DOHH2 (cell line): ENCODE measurements at regions not wholly inside any gene's neighbourhood (a gene's known extent, or its start where the extent isn't known, plus 50 kb on each side); places are given as distances from the start of the nearest gene placed in this dataset.
"Not testable (repeated sequence)": the region's sequence is repeated elsewhere in the genome, so short reads cannot be mapped to it uniquely, and the experiment has no call there.

Source experiments
- H3F3A ChIP-seq: fragments of 200-600 bp; sonication (generic), shearing (Covaris generic); 2 replicates; pipeline ENCODE4 v1.6.0; 2016; ENCODE audit warnings: antibody characterized with exemption, mild to moderate bottlenecking; ENCODE audit not compliant: control insufficient read depth, insufficient read depth
- H3K27ac ChIP-seq: fragments of 200-600 bp; sonication (generic); 2 replicates; pipeline ENCODE4 v1.5.1; 2014; ENCODE audit warnings: low read depth, mild to moderate bottlenecking, low read length, moderate library complexity
- H3K27me3 ChIP-seq: fragments of 200-600 bp; sonication (generic); 2 replicates; pipeline ENCODE4 v1.6.1; 2014; ENCODE audit warnings: mild to moderate bottlenecking, low read length, mixed read lengths; ENCODE audit not compliant: control insufficient read depth
- H3K36me3 ChIP-seq: fragments of 200-600 bp; sonication (generic); 2 replicates; pipeline ENCODE4 v1.6.1; 2014; ENCODE audit warnings: mild to moderate bottlenecking, low read length, moderate library complexity, mixed read lengths; ENCODE audit not compliant: control insufficient read depth
- H3K4me1 ChIP-seq: fragments of 200-600 bp; sonication (generic); 2 replicates; pipeline ENCODE4 v1.6.1; 2014; ENCODE audit warnings: mild to moderate bottlenecking, low read length, mixed read lengths; ENCODE audit not compliant: control insufficient read depth
- H3K4me2 ChIP-seq: fragments of 200-600 bp; sonication (generic); 2 replicates; pipeline ENCODE4 v1.6.0; 2014; ENCODE audit warnings: mild to moderate bottlenecking, low read length, moderate library complexity
- H3K4me3 ChIP-seq: fragments of 200-600 bp; sonication (generic); 2 replicates; pipeline ENCODE4 v1.5.1; 2014; ENCODE audit warnings: mild to moderate bottlenecking, low read length, mixed read lengths
- H3K79me2 ChIP-seq: fragments of 200-600 bp; sonication (generic); 2 replicates; pipeline ENCODE4 v1.6.1; 2014; ENCODE audit warnings: mild to moderate bottlenecking, low read length, mixed read lengths; ENCODE audit not compliant: control insufficient read depth
- H3K9me2 ChIP-seq: fragments of 200-600 bp; sonication (generic); replicated peaks from 2 replicates; pipeline ENCODE4 v1.6.1; 2014; ENCODE audit warnings: mild to moderate bottlenecking, low read length, mixed read lengths; ENCODE audit not compliant: control insufficient read depth
- H3K9me3 ChIP-seq: fragments of 200-600 bp; sonication (generic); 2 replicates; pipeline ENCODE4 v1.6.1; 2014; ENCODE audit warnings: antibody characterized with exemption, low read length, mixed read lengths; ENCODE audit not compliant: control insufficient read depth, insufficient read depth
- H4K20me1 ChIP-seq: fragments of 200-600 bp; sonication (generic); 2 replicates; pipeline ENCODE4 v1.6.0; 2014; ENCODE audit warnings: low read depth, mild to moderate bottlenecking, antibody characterized with exemption, low read length, moderate library complexity; ENCODE audit not compliant: control insufficient read depth, insufficient read depth
- CTCF ChIP-seq: fragments of 200-600 bp; sonication (generic); IDR thresholded peaks from one replicate; pipeline ENCODE4 v1.5.1; 2014; ENCODE audit warnings: antibody characterized with exemption, mild to moderate bottlenecking, low read depth, low read length; ENCODE audit not compliant: poor library complexity, severe bottlenecking
- EZH2phosphoT487 ChIP-seq: fragments of 200-600 bp; sonication (generic); IDR thresholded peaks from 2 replicates; pipeline ENCODE4 v1.6.1; 2017; ENCODE audit warnings: borderline replicate concordance, mild to moderate bottlenecking, antibody characterized with exemption, low read length, moderate library complexity, mixed read lengths

GRCh38 chr9:135173066-135173465 lies 85.6 kb downstream of the OLFM1 start:
- no peaks in the 10 kb centered on the region for H3F3A ChIP-seq
- no peaks in the 10 kb centered on the region for H3K36me3 ChIP-seq
- H3K4me1 ChIP-seq: no peaks in the 10 kb centered on the region
- H4K20me1 ChIP-seq: no peaks in the 10 kb centered on the region
- H3K9me2 ChIP-seq: no peaks in the 10 kb centered on the region
- H3K4me3 ChIP-seq: no peak overlapping the region
- H3K27me3 ChIP-seq: no peaks in the 10 kb centered on the region
- H3K9me3 ChIP-seq: no peaks in the 10 kb centered on the region
- no peak for TF ChIP-seq EZH2phosphoT487
- TF ChIP-seq CTCF: no peak
- no peaks in the 10 kb centered on the region for H3K79me2 ChIP-seq
- no peak overlapping the region for H3K4me2 ChIP-seq
- H3K27ac ChIP-seq: no peak overlapping the region

- H3K36me3 ChIP-seq: no peaks in the 10 kb centered on the region
- H4K20me1 ChIP-seq: no peaks in the 10 kb centered on the region
- no peaks in the 10 kb centered on the region for H3K4me1 ChIP-seq
- H3K9me2 ChIP-seq: no peaks in the 10 kb centered on the region
- no peak overlapping the region for H3K4me3 ChIP-seq
- H3K9me3 ChIP-seq: no peaks in the 10 kb centered on the region
- TF ChIP-seq EZH2phosphoT487 (no peak), CTCF (no peak)
- H3K27ac ChIP-seq: no peak overlapping the region
- H3K27me3 ChIP-seq: no peaks in the 10 kb centered on the region
- H3K4me2 ChIP-seq: no peak overlapping the region
- H3K79me2 ChIP-seq: no peaks in the 10 kb centered on the region
- H3F3A ChIP-seq: no peaks in the 10 kb centered on the region
These were observed 86.8 kb downstream of the OLFM1 start for GRCh38 chr9:135174248-135174647.

GRCh38 chr9:135174981-135175380 lies 87.5 kb downstream of the OLFM1 start:
- no peaks in the 10 kb centered on the region for H4K20me1 ChIP-seq
- H3K4me3 ChIP-seq: no peak overlapping the region
- no peaks in the 10 kb centered on the region for H3K4me1 ChIP-seq
- no peak overlapping the region for H3K27ac ChIP-seq
- TF ChIP-seq CTCF (no peak), EZH2phosphoT487 (no peak)
- no peaks in the 10 kb centered on the region for H3K9me3 ChIP-seq
- H3K79me2 ChIP-seq: no peaks in the 10 kb centered on the region
- H3K4me2 ChIP-seq: no peak overlapping the region
- no peaks in the 10 kb centered on the region for H3K36me3 ChIP-seq
- no peaks in the 10 kb centered on the region for H3F3A ChIP-seq
- no peaks in the 10 kb centered on the region for H3K9me2 ChIP-seq
- no peaks in the 10 kb centered on the region for H3K27me3 ChIP-seq

GRCh38 chr9:135176284-135176683 lies 88.8 kb downstream of the OLFM1 start:
- Histone ChIP-seq H3K4me2 (no peak overlapping the region), H3K79me2 (no peaks in the 10 kb centered on the region), H3K27ac (no peak overlapping the region), H3K9me2 (no peaks in the 10 kb centered on the region), H3K4me3 (no peak overlapping the region), H3K4me1 (no peaks in the 10 kb centered on the region), H3K36me3 (no peaks in the 10 kb centered on the region), H3K9me3 (no peaks in the 10 kb centered on the region), H4K20me1 (no peaks in the 10 kb centered on the region), H3K27me3 (no peaks in the 10 kb centered on the region), H3F3A (no peaks in the 10 kb centered on the region)
- TF ChIP-seq CTCF (no peak), EZH2phosphoT487 (no peak)

- H3K9me2 ChIP-seq, H3K4me1 ChIP-seq, H3K4me2 ChIP-seq, H3K4me3 ChIP-seq, H3K79me2 ChIP-seq, H3F3A ChIP-seq, H3K27ac ChIP-seq, H3K9me3 ChIP-seq, H4K20me1 ChIP-seq, H3K36me3 ChIP-seq, H3K27me3 ChIP-seq: not testable (repeated sequence)
These were observed 90.1 kb downstream of the OLFM1 start for GRCh38 chr9:135177562-135177961.
